Effector CD4-positive, alpha-beta T cell (primary cell): ENCODE measurements at regions not wholly inside any gene's neighbourhood (a gene's known extent, or its start where the extent isn't known, plus 50 kb on each side); places are given as distances from the start of the nearest gene placed in this dataset.
"Not testable (repeated sequence)": the region's sequence is repeated elsewhere in the genome, so short reads cannot be mapped to it uniquely, and the experiment has no call there.

Experiments used
- DNase-seq: peaks from one replicate; pipeline ENCODE4 v3.0.0-alpha.2; 2020

- no peak for DNase-seq
Measured at GRCh38 chr2:72001937-72002690, 145.5 kb downstream of the CYP26B1 start.

DNA sequence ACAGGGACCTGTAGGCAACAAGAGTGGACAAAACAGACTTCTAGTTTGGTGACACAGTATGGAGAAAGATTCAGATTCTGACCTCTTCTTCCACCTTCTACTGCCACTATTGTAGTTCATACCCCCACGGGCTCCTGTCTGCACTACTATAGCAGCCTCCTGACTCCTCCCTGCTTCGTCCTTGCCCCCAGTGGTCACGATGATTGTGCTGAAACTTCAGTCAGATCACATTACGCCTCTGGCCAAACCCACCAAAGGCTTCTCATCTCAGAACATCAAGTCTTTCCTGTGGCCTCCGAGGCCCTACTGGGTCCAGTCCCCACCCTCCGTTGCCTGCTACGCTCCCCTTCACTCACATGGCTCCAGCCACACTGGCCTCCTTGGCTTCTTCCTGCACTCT is 147.6 kb downstream of the CYP26B1 start:
- DNase-seq: no peak

- DNase-seq: no peak
Measured at GRCh38 chr2:71999580-71999979, 148.1 kb downstream of the CYP26B1 start.

DNA sequence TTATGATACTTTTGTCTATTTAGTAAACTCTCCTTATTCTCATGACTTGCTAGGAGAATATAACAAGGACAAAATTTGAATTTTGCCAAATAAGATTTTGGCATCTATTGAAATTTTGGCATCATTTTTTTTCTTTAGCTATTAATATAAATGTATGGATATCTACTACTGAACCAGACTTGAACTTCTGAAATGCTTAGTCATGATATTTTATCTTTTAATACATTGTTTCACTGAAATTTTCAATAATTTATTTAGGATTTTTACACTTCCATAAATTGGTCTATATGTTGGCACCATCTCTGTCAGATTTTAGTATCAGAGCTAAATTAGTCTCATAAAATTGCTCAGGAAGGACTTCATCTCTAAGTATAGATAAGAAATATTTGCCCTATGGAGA is 149.8 kb downstream of the CYP26B1 start:
- no peak for DNase-seq

- no peak for DNase-seq
Measured at GRCh38 chr2:71995067-71995665, 152.5 kb downstream of the CYP26B1 start.

- DNase-seq: no peak
Measured at GRCh38 chr2:71992036-71992435, 155.6 kb downstream of the CYP26B1 start.

GRCh38 chr2:71991397-71991796 is 156.3 kb downstream of the CYP26B1 start:
- no peak for DNase-seq

GRCh38 chr2:71990826-71991225 is 156.8 kb downstream of the CYP26B1 start:
- no peak for DNase-seq

DNA sequence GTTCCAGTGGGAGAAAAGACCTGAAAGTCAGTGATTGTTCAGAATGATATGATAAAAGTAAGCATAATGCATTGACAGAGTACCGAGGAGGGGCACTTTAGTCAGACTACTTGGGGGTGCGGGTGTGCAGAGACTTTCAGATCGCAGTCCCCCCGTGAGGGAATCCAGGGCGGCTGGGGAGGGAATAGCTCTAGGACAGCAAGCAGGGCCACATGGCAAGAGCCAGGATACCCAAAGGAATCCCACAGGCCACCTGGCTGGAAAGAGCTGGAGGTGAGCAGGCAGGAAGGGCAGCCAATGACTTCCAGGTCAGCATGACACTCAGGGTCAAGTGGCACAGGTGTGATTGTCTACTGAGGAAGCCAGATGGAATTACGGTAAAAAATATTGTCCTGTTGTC is 157.5 kb downstream of the CYP26B1 start:
- DNase-seq: no peak

GRCh38 chr2:71989671-71990070 is 158.0 kb downstream of the CYP26B1 start:
- DNase-seq: no peak

- no peak for DNase-seq
Measured at GRCh38 chr2:71988170-71988569, 159.5 kb downstream of the CYP26B1 start.

GRCh38 chr2:71976685-71977084 is 171.0 kb downstream of the CYP26B1 start:
- DNase-seq: no peak

DNA sequence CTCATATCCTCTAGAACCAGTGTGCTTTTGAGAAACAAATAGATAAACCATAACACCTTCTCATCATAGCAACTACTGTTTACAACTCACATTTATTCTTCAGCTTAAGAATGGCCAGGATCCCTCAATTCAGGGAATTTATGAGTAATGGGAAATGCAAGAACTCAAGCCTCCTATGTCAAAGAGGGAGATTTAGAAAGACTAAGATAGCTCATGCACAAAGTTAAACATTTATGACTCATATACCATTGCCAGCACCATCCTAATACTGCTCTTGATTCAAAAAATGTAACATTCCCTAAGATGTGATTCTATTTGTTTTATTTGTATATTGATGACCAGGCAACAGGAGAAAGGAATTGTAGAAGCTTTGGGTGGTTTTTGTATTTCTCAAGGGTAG is 172.8 kb downstream of the CYP26B1 start:
- DNase-seq: no peak

- DNase-seq: no peak
Measured at GRCh38 chr2:71971493-71971892, 176.2 kb downstream of the CYP26B1 start.

DNA sequence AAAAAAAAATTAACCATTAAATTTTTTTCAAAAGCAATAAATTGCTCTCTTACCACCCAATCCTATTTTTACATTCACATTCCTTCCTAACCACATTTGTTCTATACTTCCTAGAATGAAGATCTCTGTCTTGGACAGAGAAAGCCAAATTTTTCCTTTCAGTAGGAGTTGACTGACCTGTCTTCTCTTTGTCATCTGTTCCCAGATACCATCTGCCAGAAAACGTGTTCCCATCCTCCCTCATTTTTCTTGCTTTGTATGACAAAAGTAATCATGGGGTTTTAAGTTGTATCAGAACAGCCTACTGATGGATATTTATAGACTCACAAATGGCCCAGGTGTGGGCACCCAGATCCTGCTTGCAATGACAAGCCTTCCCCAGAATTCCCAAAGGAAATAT is 182.1 kb downstream of the CYP26B1 start:
- no peak for DNase-seq

DNA sequence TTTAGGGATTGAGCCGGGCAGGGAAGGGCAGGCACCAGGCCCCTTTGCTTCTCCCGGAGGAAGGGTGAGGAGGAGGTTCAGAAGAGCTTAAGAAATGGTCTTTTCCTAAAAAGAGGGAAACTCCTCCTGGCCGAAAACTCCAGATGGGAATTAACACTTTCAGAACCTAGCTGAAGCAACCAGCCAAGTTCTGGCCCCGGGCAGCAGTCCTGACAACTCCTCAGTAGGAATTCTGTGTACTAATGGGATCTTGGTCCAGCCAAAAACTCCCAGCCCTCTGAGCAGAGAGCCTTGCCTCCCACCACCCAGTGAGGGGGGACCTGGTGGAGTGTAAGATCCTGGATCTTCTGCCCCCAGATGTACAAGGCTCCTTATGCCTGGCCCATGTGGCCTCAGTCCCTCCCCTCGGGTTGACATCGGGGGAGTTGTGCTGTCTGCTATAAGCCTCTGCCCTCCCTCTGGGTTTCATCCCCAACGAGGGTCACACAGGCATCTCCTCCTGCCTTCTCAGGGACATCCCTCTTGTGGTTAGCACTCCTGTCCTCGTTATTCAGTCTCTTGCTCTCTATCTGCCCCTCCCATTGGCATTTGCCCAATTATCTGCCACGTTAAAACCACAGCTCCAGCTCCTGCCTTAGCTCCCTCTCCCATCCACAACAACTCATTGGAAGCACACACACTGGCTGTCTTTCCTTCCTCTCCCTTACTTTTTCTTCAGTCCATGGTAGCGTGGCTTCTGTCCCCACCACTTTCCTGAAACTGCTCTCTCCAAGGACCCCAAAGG is 184.6 kb downstream of the CYP26B1 start:
- no peak for DNase-seq

DNA sequence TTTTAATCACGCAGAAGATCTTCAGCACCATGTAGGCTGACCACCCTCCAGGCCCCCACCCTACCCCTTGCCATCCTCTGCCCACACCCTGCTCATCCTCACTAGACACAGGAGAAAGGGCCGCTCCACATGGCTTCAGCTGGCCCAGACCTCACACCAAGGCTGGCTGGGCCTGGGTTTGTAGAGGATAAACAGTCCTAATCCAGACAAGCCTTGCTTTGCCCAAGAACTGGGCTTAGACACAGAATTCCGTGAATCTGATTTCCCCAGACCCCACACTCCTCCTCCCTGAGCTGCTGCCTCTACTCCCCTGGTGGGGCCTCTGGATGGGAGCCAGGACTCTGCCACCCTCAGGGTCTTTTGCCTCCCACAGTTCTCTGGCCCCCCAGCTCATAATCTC is 185.3 kb downstream of the CYP26B1 start:
- DNase-seq: no peak

GRCh38 chr2:71961289-71962027 is 186.2 kb downstream of the CYP26B1 start:
- no peak for DNase-seq

GRCh38 chr2:71959494-71959893 is 188.2 kb downstream of the CYP26B1 start:
- no peak for DNase-seq

GRCh38 chr2:71958426-71958825 is 189.2 kb downstream of the CYP26B1 start:
- DNase-seq: not testable (repeated sequence)

DNA sequence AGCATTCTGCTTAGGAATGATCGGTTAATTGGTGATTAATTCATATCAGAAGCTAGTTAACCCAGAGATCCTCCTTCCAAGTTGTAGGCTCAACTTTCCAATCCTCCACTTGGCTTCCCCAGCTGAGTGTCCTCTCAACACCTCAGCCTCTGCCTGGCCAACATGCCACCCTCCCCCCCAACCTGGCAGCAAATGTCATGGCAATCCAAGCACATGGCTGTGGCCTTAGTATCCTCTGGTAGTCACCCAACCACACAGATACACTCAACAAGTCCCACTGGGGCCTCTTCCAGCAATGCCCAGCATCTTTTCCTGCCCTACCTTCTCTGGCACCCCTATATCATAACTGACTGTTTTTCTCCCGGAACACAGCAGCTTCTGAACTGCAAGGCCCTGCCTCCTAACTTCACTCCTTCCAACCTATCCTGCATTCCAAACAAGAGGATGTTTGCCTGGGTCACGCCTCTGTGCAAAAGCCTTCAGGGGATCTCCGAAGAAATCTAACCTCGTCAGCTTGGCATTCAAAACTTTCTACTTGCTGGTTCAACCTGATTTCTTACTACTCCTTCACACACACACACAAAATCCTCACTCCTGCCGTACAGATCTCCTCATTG is 195.0 kb downstream of the CYP26B1 start:
- DNase-seq: no peak

DNA sequence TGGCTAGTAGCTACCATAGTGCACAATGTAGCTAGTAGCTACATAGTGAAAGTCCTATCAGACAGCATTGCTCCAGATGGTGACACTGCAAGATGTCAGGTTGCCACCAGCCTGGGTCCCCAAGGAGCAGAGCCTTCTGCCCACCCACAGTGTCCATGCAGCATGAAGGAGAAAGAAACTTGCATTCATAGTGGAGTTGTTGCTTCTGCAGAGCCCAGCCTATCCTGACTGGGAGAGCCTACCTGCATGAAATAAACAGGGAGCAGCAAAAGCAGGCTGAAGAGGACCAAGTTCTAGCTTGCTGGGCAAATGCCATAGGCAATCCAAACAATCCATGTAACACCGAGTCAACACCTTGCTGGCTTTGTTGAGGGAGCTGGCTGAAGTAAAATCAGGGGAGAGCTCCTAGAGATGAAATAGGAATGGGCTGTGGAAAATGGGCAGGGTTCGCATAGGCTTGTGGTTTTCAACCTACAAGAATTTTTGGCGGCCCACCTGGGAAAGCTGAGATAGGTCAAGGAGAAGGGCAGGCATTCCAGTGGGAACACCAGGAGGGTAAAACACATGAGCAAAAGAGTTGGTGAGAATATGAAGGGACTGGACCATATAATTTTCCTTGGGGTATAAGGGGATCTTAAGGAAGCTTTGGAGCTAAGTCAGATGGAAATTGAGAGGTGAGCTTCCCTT is 195.8 kb downstream of the CYP26B1 start:
- DNase-seq: no peak
